Epithelial cell of prostate (primary cell): ENCODE measurements at regions not wholly inside any gene's neighbourhood (a gene's known extent, or its start where the extent isn't known, plus 50 kb on each side); places are given as distances from the start of the nearest gene placed in this dataset.
"Not testable (repeated sequence)": the region's sequence is repeated elsewhere in the genome, so short reads cannot be mapped to it uniquely, and the experiment has no call there.

Experiments used
- DNase-seq: peaks from one replicate; pipeline ENCODE4 v3.0.0-alpha.2; 2011; ENCODE audit warnings: low read depth, low spot score
- H3K27ac ChIP-seq: fragments of 450-650 bp; 2 replicates; pipeline ENCODE4 v1.5.1; 2017; ENCODE audit warnings: mild to moderate bottlenecking

GRCh38 chr9:78882481-78882880 is 585.6 kb downstream of the PSAT1 start:
- DNase-seq: no peak
- H3K27ac ChIP-seq: no peak overlapping the region

DNA sequence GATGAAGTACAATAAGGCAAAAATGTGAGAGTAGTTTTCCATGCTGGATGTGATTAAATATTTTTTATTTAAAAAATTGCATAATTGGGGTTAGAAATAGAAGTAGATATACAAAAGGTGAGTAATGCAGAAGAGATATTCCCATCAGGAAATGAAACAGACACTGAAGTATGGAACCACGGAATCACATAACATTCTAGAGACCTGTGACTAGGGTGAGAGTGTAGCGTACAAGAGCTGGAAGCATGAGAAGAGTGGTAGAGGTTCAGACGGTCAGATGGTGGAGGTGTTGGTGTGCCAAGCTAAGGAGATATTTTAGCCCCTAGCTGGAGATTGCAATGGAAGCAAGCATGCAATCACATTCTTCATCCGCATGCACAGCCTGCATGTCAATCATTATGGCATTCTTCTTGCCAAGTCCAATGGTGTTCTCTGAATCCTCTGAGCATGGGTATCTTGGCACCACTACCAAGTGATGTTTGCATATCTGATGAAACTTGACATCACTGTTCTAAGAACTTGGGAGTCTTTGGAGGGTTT is 587.8 kb downstream of the PSAT1 start:
- DNase-seq: no peak
- no peak overlapping the region for H3K27ac ChIP-seq

DNA sequence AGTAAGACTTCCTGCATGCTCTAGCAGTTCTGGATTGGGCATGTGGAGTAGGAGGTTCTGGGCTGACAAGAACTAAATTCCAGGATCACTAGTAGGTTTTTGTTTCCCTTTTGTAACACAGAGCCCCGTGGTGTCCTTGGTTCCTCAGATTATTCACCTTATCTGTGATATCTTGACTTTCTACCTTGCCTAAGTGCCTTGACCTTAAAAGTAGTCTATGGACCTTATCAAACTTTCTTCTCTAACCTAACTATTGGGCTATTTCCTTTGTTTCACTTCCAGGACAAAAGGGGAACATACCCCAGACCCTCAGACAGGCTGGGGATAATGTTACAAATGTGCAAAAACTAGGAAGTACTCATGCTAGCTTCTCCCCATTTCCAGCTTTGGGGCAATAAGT is 595.3 kb downstream of the PSAT1 start:
- no peak overlapping the region for H3K27ac ChIP-seq
- no peak for DNase-seq

- no peak for DNase-seq
- no peak overlapping the region for H3K27ac ChIP-seq
These were observed 595.8 kb downstream of the PSAT1 start for GRCh38 chr9:78892769-78893168.

DNA sequence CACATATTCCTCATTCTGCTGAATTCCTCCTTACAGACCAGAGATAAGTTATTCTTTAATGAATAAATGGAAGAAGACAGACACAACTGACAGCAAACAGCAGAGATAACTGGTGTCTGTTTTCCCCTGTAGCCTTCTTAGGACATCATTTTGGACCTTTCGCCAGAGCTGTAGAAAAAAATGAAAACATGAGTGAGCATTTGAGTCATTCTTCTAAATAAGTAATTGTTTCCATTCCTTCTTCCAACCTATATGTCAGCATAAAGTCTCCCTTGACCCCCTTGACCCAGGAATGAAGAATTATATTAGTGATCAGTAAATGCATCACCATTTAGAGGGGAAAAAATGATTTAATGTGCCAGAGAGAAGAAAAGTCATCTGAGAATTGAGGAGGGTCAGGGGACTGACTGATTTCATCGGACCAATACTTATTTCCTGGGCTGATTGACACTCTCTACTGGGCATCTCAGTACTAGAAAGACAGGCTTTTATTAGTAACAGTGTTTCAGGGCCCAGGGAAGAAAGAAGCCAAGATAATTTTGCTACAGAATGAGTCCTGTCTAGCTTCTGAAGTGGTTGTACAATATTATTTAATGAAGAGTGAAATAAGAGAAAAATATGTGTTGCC is 597.0 kb downstream of the PSAT1 start:
- no peak overlapping the region for H3K27ac ChIP-seq
- no peak for DNase-seq

GRCh38 chr9:78896479-78896878 is 599.6 kb downstream of the PSAT1 start:
- H3K27ac ChIP-seq: no peak overlapping the region
- DNase-seq: no peak

- DNase-seq: no peak
- no peak overlapping the region for H3K27ac ChIP-seq
These were observed 601.3 kb downstream of the PSAT1 start for GRCh38 chr9:78898234-78898633.

GRCh38 chr9:78899006-78899405 is 602.1 kb downstream of the PSAT1 start:
- no peak for DNase-seq
- H3K27ac ChIP-seq: no peak overlapping the region

DNA sequence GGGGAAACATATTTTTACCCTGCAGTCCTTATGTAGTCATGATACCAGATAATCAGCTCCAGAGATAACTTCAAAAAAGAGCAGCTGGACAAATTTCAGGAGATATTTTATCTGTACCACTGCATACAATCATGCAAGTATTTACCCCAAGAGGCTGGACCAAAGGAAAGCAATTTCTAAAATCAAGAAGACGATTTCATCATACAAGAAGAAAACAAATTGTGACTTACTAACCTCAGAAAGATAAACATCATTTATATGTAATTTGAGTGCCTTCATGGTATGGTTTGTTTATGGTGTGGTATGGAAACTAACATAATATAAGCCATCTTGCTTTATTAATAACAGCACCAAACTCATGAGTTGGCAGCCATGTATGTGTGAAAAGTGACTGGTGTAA is 603.6 kb downstream of the PSAT1 start:
- H3K27ac ChIP-seq: no peak overlapping the region
- no peak for DNase-seq

DNA sequence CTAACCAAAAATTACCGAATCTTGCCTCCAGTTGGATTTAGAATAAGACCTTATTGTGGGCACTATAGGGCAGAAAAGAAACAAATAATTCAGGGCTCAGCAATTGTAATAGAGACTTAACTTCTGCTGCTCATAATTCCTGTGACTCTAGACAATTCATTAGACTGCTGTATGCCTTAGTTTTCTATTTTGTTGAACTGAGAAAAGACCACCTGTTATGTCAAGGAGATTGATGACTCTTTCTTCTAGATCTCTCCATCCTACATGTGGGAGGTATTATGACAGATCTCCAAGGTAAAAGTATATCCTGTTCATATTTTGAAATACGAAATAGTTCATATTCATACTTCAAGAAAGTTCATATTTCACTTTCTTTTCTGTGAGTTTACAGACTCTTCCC is 605.1 kb downstream of the PSAT1 start:
- DNase-seq: no peak
- no peak overlapping the region for H3K27ac ChIP-seq

GRCh38 chr9:78903581-78903980 is 606.7 kb downstream of the PSAT1 start:
- no peak overlapping the region for H3K27ac ChIP-seq
- no peak for DNase-seq

GRCh38 chr9:78904686-78905085 is 607.8 kb downstream of the PSAT1 start:
- no peak overlapping the region for H3K27ac ChIP-seq
- DNase-seq: peak; percentile 27

GRCh38 chr9:78905387-78905786 is 608.5 kb downstream of the PSAT1 start:
- no peak for DNase-seq

GRCh38 chr9:78905986-78906755 is 609.2 kb downstream of the PSAT1 start:
- H3K27ac ChIP-seq: no peak overlapping the region
- no peak for DNase-seq

More at GRCh38 chr9:78905387-78905786, 608.5 kb downstream of the PSAT1 start:
- H3K27ac ChIP-seq: no peak overlapping the region

DNA sequence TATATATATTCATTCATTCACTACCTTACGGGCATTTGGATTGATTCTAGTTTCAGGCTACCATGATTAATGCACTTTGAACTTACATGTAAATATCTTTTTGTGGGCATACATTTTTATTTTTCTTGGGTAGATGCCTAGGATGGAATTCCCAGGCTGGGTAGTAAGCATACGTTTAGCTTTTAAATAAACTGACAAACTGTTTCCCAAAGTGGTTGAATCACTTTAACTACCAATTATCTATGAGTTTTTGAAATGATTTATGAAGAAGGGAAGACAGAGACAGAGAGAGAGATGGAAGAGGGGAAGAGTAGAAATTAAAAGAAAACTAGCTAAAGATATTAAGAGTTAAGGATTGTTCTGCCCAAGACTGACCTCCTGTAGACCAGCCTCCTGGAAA is 612.6 kb downstream of the PSAT1 start:
- no peak for DNase-seq
- no peak overlapping the region for H3K27ac ChIP-seq

DNA sequence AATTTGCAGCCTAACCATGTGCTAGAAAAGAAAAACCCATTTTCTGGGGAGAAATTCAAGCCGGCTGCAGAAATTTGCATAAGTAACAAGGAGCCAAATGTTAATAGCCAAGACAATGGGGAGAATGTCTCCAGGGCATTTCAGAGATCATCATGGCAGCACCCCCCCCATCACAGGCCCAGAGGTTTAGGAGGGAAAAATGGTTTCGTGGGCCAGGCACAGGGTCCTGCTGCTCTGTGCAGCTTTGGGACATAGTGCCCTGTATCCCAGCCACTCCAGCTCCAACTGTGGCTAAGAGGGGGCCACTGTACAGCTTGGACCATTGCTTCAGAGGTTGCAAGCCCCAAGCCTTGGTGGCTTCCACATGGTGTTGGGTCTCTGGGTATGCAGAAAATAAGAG is 620.0 kb downstream of the PSAT1 start:
- not testable (repeated sequence) for DNase-seq, H3K27ac ChIP-seq

DNA sequence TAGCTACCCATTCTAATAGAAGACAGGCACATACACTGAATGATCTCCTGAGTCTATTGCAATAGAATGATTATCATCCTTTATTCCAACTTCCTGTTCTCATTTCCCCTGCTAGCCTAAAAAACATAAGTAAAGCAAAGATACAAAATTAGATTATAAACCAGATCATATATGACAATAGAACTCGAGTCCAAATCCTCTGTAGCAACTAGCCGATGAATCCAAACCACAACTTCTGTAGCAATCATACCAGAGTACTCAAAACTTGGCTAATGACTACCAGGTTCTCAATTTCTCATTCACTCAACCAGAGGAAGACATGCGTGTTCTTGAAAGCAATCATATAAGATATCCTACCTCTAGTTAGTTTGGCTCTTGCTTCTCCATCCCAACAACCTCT is 622.1 kb downstream of the PSAT1 start:
- peak overlapping the region; percentile 32 for H3K27ac ChIP-seq
- no peak for DNase-seq

DNA sequence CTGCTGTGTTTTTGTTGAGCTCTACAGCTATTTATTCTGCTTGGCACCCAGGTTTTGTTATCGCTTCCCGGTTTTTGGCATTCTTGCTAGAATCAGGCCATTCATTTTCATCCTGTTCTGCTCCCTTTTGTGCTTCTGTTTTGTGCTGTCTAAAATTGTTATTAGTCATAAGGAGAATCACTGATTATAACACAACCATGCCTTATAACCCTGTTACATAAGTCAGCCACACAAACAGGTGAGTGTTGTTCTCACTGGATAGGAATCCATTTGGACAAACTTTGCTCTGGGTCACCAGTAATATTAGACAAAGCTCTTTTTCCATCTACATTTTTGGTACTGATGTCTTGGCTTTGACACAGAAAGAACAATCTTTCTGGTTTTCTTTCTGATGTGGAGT is 622.8 kb downstream of the PSAT1 start:
- DNase-seq: peak; percentile 26
- H3K27ac ChIP-seq: peak overlapping the region; percentile 32

- DNase-seq: no peak
- no peak overlapping the region for H3K27ac ChIP-seq
These were observed 624.4 kb downstream of the PSAT1 start for GRCh38 chr9:78921341-78921740.

DNA sequence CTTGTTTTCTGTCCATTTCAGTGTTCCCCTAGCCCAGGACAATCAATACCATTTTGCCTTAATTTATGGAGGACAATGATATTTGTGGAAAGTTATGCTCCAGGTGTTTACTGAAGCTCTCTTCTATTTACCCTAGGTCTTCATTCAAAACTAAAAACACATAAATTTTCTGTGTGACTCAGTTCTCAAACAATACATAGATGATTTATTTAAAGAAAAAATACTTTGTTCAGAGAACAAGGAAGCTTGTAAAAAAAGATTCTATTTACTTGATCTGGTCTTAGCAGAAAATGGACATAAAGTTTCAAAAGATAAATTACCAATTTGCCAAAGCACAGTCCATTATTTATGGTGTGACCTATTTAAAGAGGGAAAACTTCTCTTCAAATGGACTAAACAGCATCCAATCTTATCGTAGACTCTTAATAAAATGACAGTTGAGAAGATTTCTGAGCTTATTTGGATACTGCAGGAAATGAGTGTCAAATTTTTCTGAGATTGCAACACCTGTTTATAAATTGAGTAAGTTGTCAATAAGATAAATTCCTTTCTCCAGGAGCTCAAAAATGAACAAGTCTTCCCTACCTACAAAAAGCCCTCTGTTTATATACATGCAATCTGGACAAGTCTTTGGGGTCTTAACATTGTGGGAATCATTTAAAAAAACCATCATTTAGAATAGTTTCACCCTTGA is 627.2 kb downstream of the PSAT1 start:
- H3K27ac ChIP-seq: peak overlapping the region; percentile 29
- DNase-seq: no peak
